ENCODE measurements at regions not wholly inside any gene's neighbourhood (a gene's known extent, or its start where the extent isn't known, plus 50 kb on each side); places are given as distances from the start of the nearest gene placed in this dataset.

DNA sequence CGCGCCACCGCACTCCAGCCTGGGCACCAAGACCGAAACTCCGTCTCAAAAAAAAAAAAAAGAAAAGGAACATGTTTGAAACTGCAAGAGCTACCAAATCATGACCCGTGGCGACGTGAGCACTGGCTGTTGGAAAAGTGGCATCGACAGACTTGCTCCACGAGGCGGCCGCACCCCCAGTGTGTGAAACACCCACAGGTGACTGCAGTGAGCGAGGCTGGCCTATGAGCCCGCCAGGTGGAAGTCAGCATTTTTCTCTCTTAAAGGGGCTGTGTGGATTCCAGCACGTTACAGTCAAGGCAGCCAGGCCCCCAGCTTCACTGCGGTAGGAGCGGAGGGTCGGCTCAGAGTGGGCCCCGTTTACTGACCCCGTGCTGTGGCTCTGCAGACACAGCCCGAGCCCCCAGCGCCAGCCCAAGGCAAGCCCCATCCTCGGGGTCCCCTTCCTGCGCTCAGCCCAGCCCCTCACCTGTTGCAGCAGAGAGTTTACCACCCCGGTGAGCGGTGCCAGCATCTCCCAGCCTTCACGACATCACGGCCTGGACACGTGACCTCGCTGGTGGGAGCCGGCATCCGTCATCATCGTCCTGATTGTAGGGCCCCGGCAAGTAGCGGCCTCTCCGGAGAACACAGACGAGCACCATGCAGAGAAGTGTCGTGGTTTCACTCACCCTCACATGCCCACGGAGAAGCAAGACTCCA is 54.3 kb upstream of the FBRSL1 start:
- POLR2A ChIA-PET, result no interaction called here
- CTCF ChIA-PET, result interaction anchor here (0.7 to 1.3 kb wide), 3 partner anchors 20 to 241 kb away, joined by 3 to 5 read pairs (median 3); no protein-coding TSS in a partner anchor

DNA sequence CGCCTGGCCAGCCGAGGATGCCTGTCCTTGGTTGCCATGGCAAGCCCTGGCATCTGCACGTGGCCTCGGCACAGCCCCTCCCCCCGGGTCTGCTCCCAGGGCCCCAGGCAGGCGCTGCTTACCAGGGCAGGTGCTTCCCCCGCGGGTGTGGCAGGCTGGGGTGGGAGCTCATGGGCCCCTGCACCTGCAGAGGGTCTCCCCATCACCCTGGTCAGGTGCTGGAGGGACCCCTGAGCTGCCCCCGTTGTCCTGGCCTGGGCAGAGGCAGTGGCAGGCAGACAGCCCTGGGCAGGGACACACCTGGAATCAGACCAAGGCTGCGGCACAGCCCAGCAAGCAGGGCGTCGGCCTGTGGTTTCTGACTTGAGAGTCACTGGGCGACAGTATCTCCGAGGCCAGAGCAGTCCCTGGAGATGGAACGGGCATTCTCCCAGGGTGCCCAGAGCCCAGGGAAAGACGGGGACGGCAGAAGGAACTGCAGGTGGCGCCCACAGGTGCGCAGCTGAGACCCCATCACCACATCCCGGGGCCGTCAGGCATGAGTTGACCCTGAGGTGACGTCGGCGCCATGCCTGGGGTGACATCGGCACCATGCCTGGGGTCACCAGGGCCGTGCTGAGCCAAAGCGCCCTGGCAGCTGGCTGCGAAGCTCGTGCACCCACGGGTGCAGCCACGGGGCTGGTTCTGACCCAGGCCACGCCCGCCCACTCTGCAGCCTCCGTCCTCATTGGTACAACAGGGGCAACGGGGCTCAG is 56.1 kb upstream of the FBRSL1 start:
- TF ChIP-seq, protein P1, sequence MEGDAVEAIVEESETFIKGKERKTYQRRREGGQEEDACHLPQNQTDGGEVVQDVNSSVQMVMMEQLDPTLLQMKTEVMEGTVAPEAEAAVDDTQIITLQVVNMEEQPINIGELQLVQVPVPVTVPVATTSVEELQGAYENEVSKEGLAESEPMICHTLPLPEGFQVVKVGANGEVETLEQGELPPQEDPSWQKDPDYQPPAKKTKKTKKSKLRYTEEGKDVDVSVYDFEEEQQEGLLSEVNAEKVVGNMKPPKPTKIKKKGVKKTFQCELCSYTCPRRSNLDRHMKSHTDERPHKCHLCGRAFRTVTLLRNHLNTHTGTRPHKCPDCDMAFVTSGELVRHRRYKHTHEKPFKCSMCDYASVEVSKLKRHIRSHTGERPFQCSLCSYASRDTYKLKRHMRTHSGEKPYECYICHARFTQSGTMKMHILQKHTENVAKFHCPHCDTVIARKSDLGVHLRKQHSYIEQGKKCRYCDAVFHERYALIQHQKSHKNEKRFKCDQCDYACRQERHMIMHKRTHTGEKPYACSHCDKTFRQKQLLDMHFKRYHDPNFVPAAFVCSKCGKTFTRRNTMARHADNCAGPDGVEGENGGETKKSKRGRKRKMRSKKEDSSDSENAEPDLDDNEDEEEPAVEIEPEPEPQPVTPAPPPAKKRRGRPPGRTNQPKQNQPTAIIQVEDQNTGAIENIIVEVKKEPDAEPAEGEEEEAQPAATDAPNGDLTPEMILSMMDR (IDR thresholded peaks at IDR 0.05; ENCODE audit: insufficient read depth, low read depth, low read length), result no peak
- CTCF ChIA-PET, result no interaction called here

More for the DNA sequence above, 54.3 kb upstream of the FBRSL1 start:
- no peak for DNase-seq (ENCODE audit: low read depth)
- TF ChIP-seq, protein P1 (IDR thresholded peaks at IDR 0.05; ENCODE audit: insufficient read depth, low read depth, low read length), result no peak
- Histone ChIP-seq H3K36me3 (ENCODE audit: control insufficient read depth, insufficient read depth, low read length) (no peaks in the 10 kb centered on the region), H3K4me3 (ENCODE audit: low read depth, low read length) (no peak overlapping the region), H3K27me3 (ENCODE audit: control insufficient read depth, insufficient read depth, low read length) (peaks cover 6% of the 10 kb centered on the region; the same call in 1 of the 2 replicates)

DNA sequence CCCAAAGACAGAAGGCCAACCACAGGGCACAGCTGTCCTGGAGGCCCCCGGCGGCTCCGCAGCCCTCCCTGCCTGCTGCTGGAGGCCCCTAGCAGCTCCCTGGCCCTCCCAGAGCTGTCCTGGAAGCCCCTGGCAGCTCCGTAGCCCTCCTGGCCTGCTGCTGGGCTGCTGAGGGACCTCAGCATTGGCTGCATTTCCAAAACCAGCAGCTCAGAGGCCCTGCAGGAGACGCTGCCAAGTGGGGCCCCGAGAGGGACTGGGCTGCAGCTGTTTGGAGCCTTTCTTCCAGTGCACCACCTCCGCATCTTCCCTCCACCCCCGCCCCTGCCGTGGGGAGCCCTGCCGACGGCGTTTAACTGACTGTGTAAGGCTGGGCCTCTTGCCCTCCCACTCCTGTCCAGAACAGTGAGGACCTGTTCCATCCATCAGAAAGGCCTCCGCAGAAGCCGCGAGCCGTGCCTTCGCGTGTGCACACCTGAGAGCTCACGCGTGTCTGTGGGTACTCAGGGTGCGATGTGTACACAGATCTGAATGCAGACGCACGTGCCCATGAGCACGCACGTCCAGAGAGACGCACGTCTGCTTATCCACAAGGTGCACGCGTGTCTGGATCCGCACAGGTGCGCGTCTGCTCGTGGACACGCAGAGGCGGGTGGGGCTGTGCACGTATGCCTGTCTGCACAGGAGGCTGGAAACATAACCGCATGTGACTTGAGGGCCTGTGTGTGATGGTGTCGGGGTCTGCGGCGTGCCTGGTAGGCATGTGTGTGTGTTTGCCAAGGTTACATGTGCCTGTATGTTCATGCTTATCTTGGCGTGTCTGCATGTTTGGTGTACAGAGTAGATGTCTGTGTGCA is 57.0 kb upstream of the FBRSL1 start:
- H3K36me3 ChIP-seq (ENCODE audit: control insufficient read depth, insufficient read depth, low read length), result no peaks in the 10 kb centered on the region
- TF ChIP-seq, protein P1 (IDR thresholded peaks at IDR 0.05; ENCODE audit: insufficient read depth, low read depth, low read length), result no peak
- no peak overlapping the region for H3K4me3 ChIP-seq (ENCODE audit: low read depth, low read length)
- ChIA-PET POLR2A (no interaction called here), CTCF (interaction anchor here (1.2 to 1.7 kb wide), 2 partner anchors 18 to 82 kb away, joined by 3 to 9 read pairs; no protein-coding TSS in a partner anchor)
- peaks cover 8% of the 10 kb centered on the region for H3K27me3 ChIP-seq (ENCODE audit: control insufficient read depth, insufficient read depth, low read length)
- DNase-seq (ENCODE audit: low read depth), result no peak

More for the DNA sequence above, 56.1 kb upstream of the FBRSL1 start:
- Histone ChIP-seq H3K4me3 (ENCODE audit: low read depth, low read length) (no peak overlapping the region), H3K36me3 (ENCODE audit: control insufficient read depth, insufficient read depth, low read length) (no peaks in the 10 kb centered on the region), H3K27me3 (ENCODE audit: control insufficient read depth, insufficient read depth, low read length) (peaks cover 8% of the 10 kb centered on the region; the same call in 1 of the 2 replicates)
- POLR2A ChIA-PET, result no interaction called here
- no peak for DNase-seq (ENCODE audit: low read depth)

DNA sequence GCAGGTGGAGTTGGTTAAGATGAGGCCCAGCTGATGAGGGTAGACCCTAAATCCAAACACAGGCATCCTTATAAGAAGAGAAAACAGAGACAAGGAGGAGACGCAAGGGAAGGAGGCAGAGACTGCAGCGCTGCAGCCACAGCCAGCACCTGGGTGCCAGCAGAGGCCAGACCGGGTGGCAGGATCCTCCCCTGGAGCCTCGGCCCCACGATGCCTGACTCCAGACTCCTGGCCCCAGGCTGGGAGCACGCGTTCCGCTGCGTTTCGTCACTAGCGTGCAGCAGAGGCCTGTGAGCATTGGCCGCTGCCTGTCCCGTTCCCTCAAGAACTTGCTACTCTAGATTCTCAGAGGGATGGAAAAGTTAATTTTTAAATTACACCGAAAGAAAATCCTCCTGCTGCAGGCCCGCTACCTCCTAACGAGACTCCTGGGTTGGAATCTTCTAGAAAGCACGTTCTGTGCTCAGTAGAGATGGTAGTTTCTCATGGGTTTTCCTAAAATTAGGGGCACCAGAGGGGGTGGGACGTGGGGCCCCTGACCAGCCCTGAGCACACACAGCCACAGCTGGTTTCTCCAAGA is 57.7 kb upstream of the FBRSL1 start:
- TF ChIP-seq, protein P1 (IDR thresholded peaks at IDR 0.05; ENCODE audit: insufficient read depth, low read depth, low read length), result no peak
- no peak for DNase-seq (ENCODE audit: low read depth)
- Histone ChIP-seq H3K4me3 (ENCODE audit: low read depth, low read length) (no peak overlapping the region), H3K27me3 (ENCODE audit: control insufficient read depth, insufficient read depth, low read length) (peaks cover 8% of the 10 kb centered on the region), H3K36me3 (ENCODE audit: control insufficient read depth, insufficient read depth, low read length) (no peaks in the 10 kb centered on the region)
- CTCF ChIA-PET, result interaction anchor here (1.2 to 1.7 kb wide), 2 partner anchors 17 to 83 kb away, joined by 3 to 9 read pairs; no protein-coding TSS in a partner anchor
- POLR2A ChIA-PET, result no interaction called here
